ENCODE measurements at regions not wholly inside any gene's neighbourhood (a gene's known extent, or its start where the extent isn't known, plus 50 kb on each side); places are given as distances from the start of the nearest gene placed in this dataset.

GRCh38 chr10:31102421-31102820 lies 70.8 kb upstream of the ZNF438 start:
- no peaks in the 10 kb centered on the region for H3K27me3 ChIP-seq (ENCODE audit: control insufficient read depth in 2 of 2, insufficient read depth in 2 of 2, low read length in 2 of 2)
- H3K36me3 ChIP-seq (ENCODE audit: control insufficient read depth in 2 of 2, extremely low read depth in 1 of 2, insufficient read depth in 2 of 2, low read length in 2 of 2): no peaks in the 10 kb centered on the region
- no peaks in the 10 kb centered on the region for H4K20me1 ChIP-seq (replicated peaks; ENCODE audit: control insufficient read depth, extremely low read depth, insufficient read depth, low read length)
- no peak for DNase-seq (ENCODE audit: low read depth, low spot score)
- no peak for FAIRE-seq
- H2AFZ ChIP-seq (ENCODE audit: low read depth, low read length): no peak overlapping the region
- no peak for TF ChIP-seq JUN (IDR thresholded peaks at IDR 0.05; ENCODE audit: borderline replicate concordance, insufficient read depth, insufficient read length, low read depth)
- no peak for TF ChIP-seq POLR2A (IDR thresholded peaks at IDR 0.05; ENCODE audit: low read depth, low read length)
- no peak for TF ChIP-seq POLR2AphosphoS5 (IDR thresholded peaks at IDR 0.05; ENCODE audit: insufficient read depth, low read depth, low read length)
- dilution Hi-C loops (cut with MboI; ENCODE audit: extremely low pct_ligation_motif_present, low sequenced_read_pairs): no loop called here
- H3K9ac ChIP-seq (replicated peaks; ENCODE audit: extremely low read depth, insufficient read depth, low read length): no peak overlapping the region
- no peaks in the 10 kb centered on the region for H3K79me2 ChIP-seq (ENCODE audit: control insufficient read depth, insufficient read depth, low read length)
- no TSS peak for BruUV-seq (replicated peaks)
- POLR2A ChIA-PET: no interaction called here
- H3K4me1 ChIP-seq (ENCODE audit: control insufficient read depth, extremely low read depth, insufficient read depth, low read length): peaks cover 9% of the 10 kb centered on the region
- H3K9me3 ChIP-seq (replicated peaks; ENCODE audit: control insufficient read depth, insufficient read depth, low read length): no peaks in the 10 kb centered on the region
- H3K4me3 ChIP-seq (replicated peaks in 1 of 3; ENCODE audit: insufficient read depth in 1 of 3, low read depth in 1 of 3, low read length in 3 of 3): no peak overlapping the region
- no peaks in the 10 kb centered on the region for H3K9me1 ChIP-seq (replicated peaks; ENCODE audit: control insufficient read depth, extremely low read depth, insufficient read depth, low read length)
- intact Hi-C loops (cut with micrococcal nuclease): no loop called here
- no peak overlapping the region for H3K4me2 ChIP-seq (ENCODE audit: insufficient read depth, low read length)
- no peak overlapping the region for H3K27ac ChIP-seq (ENCODE audit: insufficient read depth, low read depth, low read length)
- CTCF ChIA-PET: no interaction called here

- BruUV-seq (replicated peaks): no TSS peak
- TF ChIP-seq FOS (IDR thresholded peaks at IDR 0.05; ENCODE audit: borderline replicate concordance, insufficient read depth, low read length) (no peak), MAX (IDR thresholded peaks at IDR 0.05; ENCODE audit: insufficient read depth, insufficient read length) (no peak), CTCF (IDR thresholded peaks at IDR 0.05; ENCODE audit: extremely low read depth in 1 of 2, insufficient read depth in 1 of 2, low read depth in 1 of 2, low read length in 2 of 2) (no peak), POLR2AphosphoS5 (IDR thresholded peaks at IDR 0.05; ENCODE audit: insufficient read depth, low read depth, low read length) (no peak), EZH2 (IDR thresholded peaks at IDR 0.05; ENCODE audit: borderline replicate concordance, low read depth, low read length, severe bottlenecking) (no peak), MYC (IDR thresholded peaks at IDR 0.05; ENCODE audit: low read depth, low read length) (no peak), GATA2 (IDR thresholded peaks at IDR 0.05; ENCODE audit: insufficient read depth, insufficient read length, low read depth, low read length) (no peak), POLR2A (IDR thresholded peaks at IDR 0.05; ENCODE audit: low read depth, low read length) (no peak), JUN (IDR thresholded peaks at IDR 0.05; ENCODE audit: borderline replicate concordance, insufficient read depth, insufficient read length, low read depth) (no peak)
Observed at GRCh38 chr10:31103112-31103511, 71.4 kb upstream of the ZNF438 start.

More at GRCh38 chr10:31103112-31103511, 71.4 kb upstream of the ZNF438 start:
- POLR2A ChIA-PET: no interaction called here
- FAIRE-seq (no peak), DNase-seq (ENCODE audit: low read depth, low spot score) (no peak)
- Histone ChIP-seq H3K79me2 (ENCODE audit: control insufficient read depth, insufficient read depth, low read length) (no peaks in the 10 kb centered on the region), H2AFZ (ENCODE audit: low read depth, low read length) (no peak overlapping the region), H3K27me3 (ENCODE audit: control insufficient read depth in 2 of 2, insufficient read depth in 2 of 2, low read length in 2 of 2) (no peaks in the 10 kb centered on the region), H3K9ac (replicated peaks; ENCODE audit: extremely low read depth, insufficient read depth, low read length) (no peak overlapping the region), H3K27ac (ENCODE audit: insufficient read depth, low read depth, low read length) (no peak overlapping the region), H4K20me1 (replicated peaks; ENCODE audit: control insufficient read depth, extremely low read depth, insufficient read depth, low read length) (no peaks in the 10 kb centered on the region), H3K9me1 (replicated peaks; ENCODE audit: control insufficient read depth, extremely low read depth, insufficient read depth, low read length) (no peaks in the 10 kb centered on the region), H3K4me1 (ENCODE audit: control insufficient read depth, extremely low read depth, insufficient read depth, low read length) (peaks cover 9% of the 10 kb centered on the region), H3K4me2 (ENCODE audit: insufficient read depth, low read length) (no peak overlapping the region), H3K9me3 (replicated peaks; ENCODE audit: control insufficient read depth, insufficient read depth, low read length) (no peaks in the 10 kb centered on the region), H3K4me3 (replicated peaks in 1 of 3; ENCODE audit: insufficient read depth in 1 of 3, low read depth in 1 of 3, low read length in 3 of 3) (no peak overlapping the region), H3K36me3 (ENCODE audit: control insufficient read depth in 2 of 2, extremely low read depth in 1 of 2, insufficient read depth in 2 of 2, low read length in 2 of 2) (no peaks in the 10 kb centered on the region)
- dilution Hi-C loops (cut with MboI; ENCODE audit: extremely low pct_ligation_motif_present, low sequenced_read_pairs) (no loop called here), intact Hi-C loops (cut with micrococcal nuclease) (no loop called here)
- CTCF ChIA-PET: no interaction called here
